A549 (cell line): ENCODE measurements at regions not wholly inside any gene's neighbourhood (a gene's known extent, or its start where the extent isn't known, plus 50 kb on each side); places are given as distances from the start of the nearest gene placed in this dataset.

Source experiments
- ATAC-seq, 2 experiments: fragments of 200-7000 bp in 1 of 2; fragments of >200 bp in 1 of 2; cut with Nextera tagmentation in 1 of 2; cut with Tn5 transposase in 1 of 2; 3 replicates each; pipeline versions ENCODE4 v1.8.0 to v1.9.1; 2018 to 2020; ENCODE audit warnings: mild to moderate bottlenecking in 1 of 2, moderate library complexity in 1 of 2
- CTCF ChIA-PET: fragments of 300-600 bp; sonication (Branson Sonifier 250); formaldehyde crosslinking; extraction: SDS; loops from one replicate; lab custom pipeline; 2021; ENCODE audit warnings: antibody characterized with exemption, inconsistent platforms; lab: Yijun Ruan, JAX
- POLR2A ChIA-PET: fragments of 350-600 bp; formaldehyde crosslinking; extraction: SDS; loops from one replicate; lab custom pipeline; 2021; ENCODE audit warnings: antibody characterized with exemption, inconsistent platforms; lab: Yijun Ruan, JAX
- DNase-seq, 2 experiments: peaks; one replicate each; pipeline versions ENCODE4 v3.0.0 to v3.0.0-alpha.2; 2011 to 2016; ENCODE audit warnings: low read depth in 1 of 2, low spot score in 1 of 2
- FAIRE-seq: peaks from 2 replicates; lab custom pipeline; 2011; peaks lifted over from hg19 to GRCh38; lab: Jason Lieb, UNC
- H3K27ac ChIP-seq, 2 experiments: fragments of >200 bp; sonication (Bioruptor Twin); formaldehyde crosslinking; 3 replicates each; pipeline ENCODE4 v1.5.1; 2016 to 2017
- H3K4me1 ChIP-seq: fragments of >200 bp; sonication (Bioruptor Twin); formaldehyde crosslinking; 3 replicates; pipeline ENCODE4 v1.6.1; 2016
- H3K4me2 ChIP-seq: fragments of >200 bp; sonication (Bioruptor Twin); formaldehyde crosslinking; 3 replicates; pipeline ENCODE4 v1.6.1; 2016
- H3K4me3 ChIP-seq: fragments of >200 bp; sonication (Bioruptor Twin); formaldehyde crosslinking; 3 replicates; pipeline ENCODE4 v1.5.1; 2016
- H3K9me3 ChIP-seq: fragments of >200 bp; sonication (Bioruptor Twin); formaldehyde crosslinking; 3 replicates; pipeline ENCODE4 v1.6.1; 2016
- BCL3 ChIP-seq: fragments of >200 bp; sonication (Bioruptor Twin); formaldehyde crosslinking; IDR thresholded peaks from 3 replicates; pipeline ENCODE4 v1.6.1; 2016
- BHLHE40 ChIP-seq: IDR thresholded peaks from 2 replicates; pipeline ENCODE4 v1.6.1; 2012; ENCODE audit warnings: low read depth, low read length, inconsistent platforms
- CBX8 ChIP-seq: fragments of 200-600 bp; sonication (generic); IDR thresholded peaks from 2 replicates; pipeline ENCODE4 v1.6.1; 2016
- CHD4 ChIP-seq: fragments of 200-600 bp; sonication (generic); IDR thresholded peaks from 2 replicates; pipeline ENCODE4 v1.6.1; 2016; ENCODE audit warnings: antibody characterized with exemption, mild to moderate bottlenecking, borderline replicate concordance
- EHF ChIP-seq: fragments of 250-450 bp; sonication (Bioruptor Pico); IDR thresholded peaks from 2 replicates; pipeline ENCODE4 v1.5.0; 2020; ENCODE audit warnings: mild to moderate bottlenecking
- ESRRA ChIP-seq: fragments of 150-350 bp; IDR thresholded peaks from 2 replicates; pipeline ENCODE4 v1.6.1; 2014; ENCODE audit warnings: mild to moderate bottlenecking, low read length, borderline replicate concordance
- FOSL2 ChIP-seq, 2 experiments: fragments of 450-650 bp in 1 of 2; fragments of >200 bp in 1 of 2; sonication (Bioruptor Twin) in 1 of 2; formaldehyde crosslinking; IDR thresholded peaks; 2 replicates each; pipeline versions ENCODE4 v1.5.0 to v1.6.1; 2016 to 2020; ENCODE audit warnings: mild to moderate bottlenecking in 1 of 2, moderate library complexity in 1 of 2
- FOXS1 ChIP-seq: fragments of 250-450 bp; sonication (Bioruptor Pico); IDR thresholded peaks from 2 replicates; pipeline ENCODE4 v1.5.0; 2020; ENCODE audit warnings: mild to moderate bottlenecking, moderate library complexity
- GATA3 ChIP-seq: IDR thresholded peaks from 2 replicates; pipeline ENCODE4 v1.6.1; 2012; ENCODE audit warnings: borderline replicate concordance
- HEYL ChIP-seq: fragments of 250-450 bp; sonication (Bioruptor Pico); IDR thresholded peaks from 2 replicates; pipeline ENCODE4 v1.8.0; 2021; ENCODE audit warnings: mild to moderate bottlenecking, moderate library complexity
- HOXA7 ChIP-seq: fragments of 250-450 bp; sonication (Bioruptor Pico); IDR thresholded peaks from 2 replicates; pipeline ENCODE4 v1.5.0; 2020; ENCODE audit warnings: mild to moderate bottlenecking, moderate library complexity
- HOXB5 ChIP-seq: fragments of 250-450 bp; sonication (Bioruptor Pico); IDR thresholded peaks from 2 replicates; pipeline ENCODE4 v1.5.0; 2020; ENCODE audit warnings: mild to moderate bottlenecking, moderate library complexity
- JUN ChIP-seq, 2 experiments: fragments of >200 bp; sonication (Bioruptor Twin); formaldehyde crosslinking; IDR thresholded peaks; 2 replicates in 1 of 2; 3 replicates in 1 of 2; pipeline ENCODE4 v1.6.1; 2016 to 2017
- JUNB ChIP-seq: fragments of >200 bp; sonication (Bioruptor Twin); formaldehyde crosslinking; IDR thresholded peaks from 2 replicates; pipeline ENCODE4 v1.6.1; 2016
- KDM5A ChIP-seq: fragments of 200-600 bp; sonication (generic); IDR thresholded peaks from 2 replicates; pipeline ENCODE4 v1.6.1; 2016; ENCODE audit warnings: antibody characterized with exemption, mild to moderate bottlenecking
- MAFK ChIP-seq: fragments of 450-650 bp; IDR thresholded peaks from 2 replicates; pipeline ENCODE4 v1.6.1; 2014; ENCODE audit not compliant: partially characterized antibody
- MAZ ChIP-seq: fragments of 150-350 bp; IDR thresholded peaks from 2 replicates; pipeline ENCODE4 v1.6.1; 2014; ENCODE audit warnings: antibody characterized with exemption, low read depth, low read length, borderline replicate concordance
- MYC ChIP-seq: IDR thresholded peaks from 2 replicates; pipeline ENCODE4 v1.6.1; 2012; ENCODE audit warnings: mild to moderate bottlenecking, inconsistent platforms, low read length, improper control_type of control experiment, borderline replicate concordance
- NR3C1 ChIP-seq: fragments of >200 bp; sonication (Bioruptor Twin); formaldehyde crosslinking; IDR thresholded peaks from 3 replicates; pipeline ENCODE4 v1.6.1; 2017
- RAD21 ChIP-seq, 2 experiments: fragments of >200 bp in 1 of 2; sonication (Bioruptor Twin) in 1 of 2; formaldehyde crosslinking in 1 of 2; IDR thresholded peaks in 1 of 2; conservative IDR thresholded peaks in 1 of 2; 2 replicates in 1 of 2; 3 replicates in 1 of 2; pipeline ENCODE4 v1.6.1; 2012 to 2018; ENCODE audit warnings: inconsistent platforms in 1 of 2
- RFX5 ChIP-seq: fragments of 450-650 bp; IDR thresholded peaks from 2 replicates; pipeline ENCODE4 v1.7.1; 2014; ENCODE audit warnings: antibody characterized with exemption, mild to moderate bottlenecking, moderate library complexity
- SMC3 ChIP-seq: fragments of >200 bp; sonication (Bioruptor Twin); formaldehyde crosslinking; IDR thresholded peaks from 3 replicates; pipeline ENCODE4 v1.6.1; 2018; ENCODE audit warnings: inconsistent platforms
- SREBF2 ChIP-seq: fragments of 450-650 bp; IDR thresholded peaks from 2 replicates; pipeline ENCODE4 v1.6.1; 2014; ENCODE audit warnings: mild to moderate bottlenecking, moderate library complexity
- TP53 ChIP-seq: fragments of 250-450 bp; sonication (Bioruptor Pico); IDR thresholded peaks from 2 replicates; pipeline ENCODE4 v1.5.0; 2021; ENCODE audit warnings: mild to moderate bottlenecking, moderate library complexity
- ZC3H11A ChIP-seq: fragments of 450-650 bp; IDR thresholded peaks from 2 replicates; pipeline ENCODE4 v1.6.1; 2014; ENCODE audit warnings: antibody characterized with exemption, mild to moderate bottlenecking
- WGBS: methylation state at CpG from one replicate; pipeline ENCODE4 v1.1.6; 2017; ENCODE audit errors: missing lambda C conversion rate; 5-methylcytosine and 5-hydroxymethylcytosine counted together
- TF ChIP-seq, protein P1 (sequence below): IDR thresholded peaks from 2 replicates; pipeline ENCODE4 v1.6.1; 2012; ENCODE audit warnings: low read depth, borderline replicate concordance

GRCh38 chr4:38330321-38330720 lies 333.7 kb upstream of the KLF3 start:
- Histone ChIP-seq H3K4me3 (no peak overlapping the region), H3K4me1 (peaks cover 15% of the 10 kb centered on the region; the same call in 2 of the 3 replicates), H3K4me2 (no peak overlapping the region), H3K27ac (no peak overlapping the region), H3K9me3 (no peaks in the 10 kb centered on the region)
- FAIRE-seq (no peak), DNase-seq (no peak), ATAC-seq (no peak)
- WGBS, result 100% methylated on average over 1 of the region's 1 CpG
- ChIA-PET CTCF (interaction anchor here (0.6 to 2.0 kb wide), 4 partner anchors 11 to 1465 kb away, joined by 3 to 4 read pairs (median 4); no protein-coding TSS in a partner anchor), POLR2A (no interaction called here)
- TF ChIP-seq RFX5 (no peak), CBX8 (no peak)

- no peak overlapping the region for H3K4me3 ChIP-seq
- no peak overlapping the region for H3K27ac ChIP-seq
- ATAC-seq (no peak), DNase-seq (no peak), FAIRE-seq (no peak)
- ChIA-PET POLR2A (no interaction called here), CTCF (interaction anchor here (0.8 to 2.0 kb wide), 4 partner anchors 10 to 295 kb away, joined by 3 to 4 read pairs (median 4); no protein-coding TSS in a partner anchor)
- no peak overlapping the region for H3K4me2 ChIP-seq
- TF ChIP-seq JUNB (no peak), MAFK (no peak), CBX8 (no peak), MYC (no peak), CHD4 (no peak), HEYL (no peak), RFX5 (no peak), FOSL2 (IDR thresholded peaks at IDR 0.05) (no peak), FOSL2 (CRISPR knock-in tag; IDR thresholded peaks at IDR 0.05) (no peak), HOXB5 (no peak)
- WGBS, result 69% methylated on average over 7 of the region's 7 CpGs
- no peaks in the 10 kb centered on the region for H3K9me3 ChIP-seq
- peaks cover 19% of the 10 kb centered on the region; the same call in 2 of the 3 replicates for H3K4me1 ChIP-seq
These were observed 333.1 kb upstream of the KLF3 start for GRCh38 chr4:38330936-38331335.

DNA sequence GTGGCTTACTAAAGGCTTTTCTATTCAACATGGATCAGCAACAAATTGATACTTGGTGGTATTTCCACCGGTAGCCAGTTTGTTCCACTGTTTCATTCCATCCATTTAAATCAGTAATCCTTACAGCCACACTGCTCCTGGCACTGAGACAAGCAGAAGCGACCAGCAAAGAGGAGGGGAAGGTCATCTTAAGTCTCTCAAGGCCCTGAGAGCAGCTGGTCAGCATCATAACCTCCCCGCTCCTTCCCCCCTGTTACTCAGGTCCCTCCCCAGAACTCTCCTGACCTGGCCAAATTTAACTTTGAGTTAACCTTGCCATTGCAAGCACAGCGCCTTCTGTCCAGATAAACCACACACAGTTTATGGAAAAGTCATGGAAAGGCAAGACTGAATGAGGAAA lies 331.3 kb upstream of the KLF3 start:
- 85% methylated on average over 4 of the region's 4 CpGs for WGBS
- Histone ChIP-seq H3K9me3 (no peaks in the 10 kb centered on the region), H3K4me1 (peaks cover 19% of the 10 kb centered on the region; the same call in 2 of the 3 replicates)
- POLR2A ChIA-PET, result no interaction called here
- ATAC-seq (no peak), FAIRE-seq (no peak)
- no peak for TF ChIP-seq ZC3H11A
- no peak for TF ChIP-seq HOXB5
- TF ChIP-seq, all 56 proteins: peak for 0
- Histone ChIP-seq H3K4me3 (no peak overlapping the region), H3K27ac (no peak overlapping the region), H3K4me2 (no peak overlapping the region)
- CTCF ChIA-PET, result no interaction called here
- DNase-seq, result no peak

GRCh38 chr4:38333219-38333618 lies 330.8 kb upstream of the KLF3 start:
- FAIRE-seq (no peak), DNase-seq (no peak), ATAC-seq (no peak)
- ChIA-PET POLR2A (no interaction called here), CTCF (no interaction called here)
- Histone ChIP-seq H3K4me1 (peaks cover 19% of the 10 kb centered on the region; the same call in 2 of the 3 replicates), H3K4me2 (no peak overlapping the region), H3K4me3 (no peak overlapping the region), H3K27ac (no peak overlapping the region), H3K9me3 (no peaks in the 10 kb centered on the region)
- TF ChIP-seq HOXA7 (no peak), EHF (CRISPR knock-in tag) (no peak), BCL3 (no peak), SMC3 (no peak), NR3C1 (no peak), JUNB (no peak)
- TF ChIP-seq, protein P1, sequence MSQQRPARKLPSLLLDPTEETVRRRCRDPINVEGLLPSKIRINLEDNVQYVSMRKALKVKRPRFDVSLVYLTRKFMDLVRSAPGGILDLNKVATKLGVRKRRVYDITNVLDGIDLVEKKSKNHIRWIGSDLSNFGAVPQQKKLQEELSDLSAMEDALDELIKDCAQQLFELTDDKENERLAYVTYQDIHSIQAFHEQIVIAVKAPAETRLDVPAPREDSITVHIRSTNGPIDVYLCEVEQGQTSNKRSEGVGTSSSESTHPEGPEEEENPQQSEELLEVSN, result no peak
- WGBS, result 55% methylated on average over 2 of the region's 2 CpGs

GRCh38 chr4:38334791-38335190 lies 329.2 kb upstream of the KLF3 start:
- POLR2A ChIA-PET, result no interaction called here
- H3K4me2 ChIP-seq, result peak overlapping the region; percentile 53

More at GRCh38 chr4:38334791-38335190, 329.2 kb upstream of the KLF3 start:
- 0% methylated on average over 1 of the region's 1 CpG for WGBS
- Histone ChIP-seq H3K4me3 (no peak overlapping the region), H3K9me3 (no peaks in the 10 kb centered on the region), H3K4me1 (peaks cover 19% of the 10 kb centered on the region; the same call in 2 of the 3 replicates)
- CTCF ChIA-PET, result no interaction called here
- FAIRE-seq, result no peak
- peak in 1 of 2 experiments; percentile 6 for DNase-seq
- TF ChIP-seq NR3C1, result no peak
- TF ChIP-seq FOXS1, result no peak
- no peak for TF ChIP-seq JUN (IDR thresholded peaks at IDR 0.05)
- TF ChIP-seq ESRRA, result no peak
- TF ChIP-seq TP53, result no peak
- TF ChIP-seq HEYL, result no peak
- no peak for TF ChIP-seq RAD21 (conservative IDR thresholded peaks at IDR 0.05 in 1 of 2, IDR thresholded peaks at IDR 0.05 in 1 of 2)
- no peak for TF ChIP-seq KDM5A
- TF ChIP-seq, protein P1, result no peak
- no peak for TF ChIP-seq BHLHE40
- TF ChIP-seq JUNB, result no peak
- no peak for TF ChIP-seq HOXB5
- no peak for TF ChIP-seq SREBF2
- no peak for TF ChIP-seq GATA3
- no peak for TF ChIP-seq BCL3
- no peak for TF ChIP-seq MAZ
- TF ChIP-seq, all 56 proteins: peak for 0
- H3K27ac ChIP-seq, result no peak overlapping the region
- no peak for ATAC-seq
